C4-2B (cell line): ENCODE measurements at regions not wholly inside any gene's neighbourhood (a gene's known extent, or its start where the extent isn't known, plus 50 kb on each side); places are given as distances from the start of the nearest gene placed in this dataset.

Experiments
- CTCF ChIP-seq: fragments of 450-650 bp; conservative IDR thresholded peaks from 2 replicates; pipeline ENCODE4 v1.5.1; 2017; ENCODE audit warnings: mild to moderate bottlenecking
- ZFX ChIP-seq: fragments of 450-650 bp; IDR thresholded peaks from 2 replicates; pipeline ENCODE4 v1.6.1; 2017

GRCh38 chr5:167402671-167403070 is 888.8 kb upstream of the WWC1 start:
- TF ChIP-seq CTCF (no peak), ZFX (no peak)
